Naive thymus-derived CD4-positive, alpha-beta T cell (primary cell): ENCODE measurements at regions not wholly inside any gene's neighbourhood (a gene's known extent, or its start where the extent isn't known, plus 50 kb on each side); places are given as distances from the start of the nearest gene placed in this dataset.

Experiments used
- ATAC-seq: fragments of 150-1000 bp; cut with Tn5 transposase; 2 replicates; pipeline ENCODE4 v1.10.0; 2021; ENCODE audit warnings: mild to moderate bottlenecking, moderate library complexity
- CTCF ChIA-PET: fragments of 350-600 bp; sonication (Branson Sonifier 250); formaldehyde crosslinking; loops from one replicate; lab custom pipeline; 2021; ENCODE audit warnings: antibody characterized with exemption; lab: Charles Lee
- POLR2A ChIA-PET: fragments of 350-600 bp; sonication (Branson Sonifier 250); formaldehyde crosslinking; loops from one replicate; lab custom pipeline; 2021; ENCODE audit warnings: antibody characterized with exemption, inconsistent platforms; lab: Charles Lee
- DNase-seq, 9 donors: peaks; one replicate each; pipeline versions ENCODE4 v3.0.0 to v3.0.0-alpha.2; 2020 to 2022; ENCODE audit warnings: mixed read lengths in 1 of 9
- H3K27ac ChIP-seq: one replicate; pipeline ENCODE4 v1.7.0; 2013; ENCODE audit warnings: mild to moderate bottlenecking, low read depth, low read length, moderate library complexity
- H3K27me3 ChIP-seq, 2 donors: one replicate each; pipeline ENCODE4 v1.7.0; 2013; ENCODE audit warnings: low read length in 2 of 2, mild to moderate bottlenecking in 2 of 2, moderate library complexity in 2 of 2; ENCODE audit not compliant: control insufficient read depth in 2 of 2, insufficient read depth in 2 of 2
- H3K36me3 ChIP-seq, 3 experiments: 1 replicate in 2 of 3; 2 replicates in 1 of 3; pipeline ENCODE4 v1.7.0; 2013; ENCODE audit warnings: low read length in 3 of 3, mild to moderate bottlenecking in 3 of 3, moderate library complexity in 1 of 3; ENCODE audit not compliant: insufficient read depth in 3 of 3, control insufficient read depth in 2 of 3
- H3K4me1 ChIP-seq, 2 donors: one replicate each; pipeline ENCODE4 v1.7.0; 2013; ENCODE audit warnings: low read length in 2 of 2, mild to moderate bottlenecking in 2 of 2, moderate library complexity in 1 of 2; ENCODE audit not compliant: control insufficient read depth in 2 of 2, insufficient read depth in 2 of 2
- H3K4me3 ChIP-seq: 2 replicates; pipeline ENCODE4 v1.7.0; 2013; ENCODE audit warnings: mild to moderate bottlenecking, low read length
- H3K9me3 ChIP-seq, 3 experiments: 1 replicate in 2 of 3; 2 replicates in 1 of 3; pipeline ENCODE4 v1.7.0; 2013; ENCODE audit warnings: low read length in 3 of 3; ENCODE audit not compliant: control insufficient read depth in 2 of 3
- H3K27ac Mint-ChIP-seq, 9 donors: one replicate each; pipeline ENCODE4 v1.8.0; 2020 to 2022; ENCODE audit warnings: mixed read lengths in 9 of 9, mild to moderate bottlenecking in 8 of 9, moderate library complexity in 5 of 9, inconsistent platforms in 2 of 9
- H3K27me3 Mint-ChIP-seq, 5 donors: one replicate each; pipeline ENCODE4 v1.8.0; 2021 to 2022; ENCODE audit warnings: mixed read lengths in 5 of 5, mild to moderate bottlenecking in 1 of 5
- H3K36me3 Mint-ChIP-seq, 5 donors: one replicate each; pipeline ENCODE4 v1.8.0; 2020 to 2022; ENCODE audit warnings: mixed read lengths in 5 of 5, mild to moderate bottlenecking in 3 of 5, inconsistent platforms in 1 of 5
- H3K4me1 Mint-ChIP-seq, 7 donors: one replicate each; pipeline ENCODE4 v1.8.0; 2020 to 2022; ENCODE audit warnings: mixed read lengths in 7 of 7, mild to moderate bottlenecking in 3 of 7, inconsistent platforms in 1 of 7
- H3K4me3 Mint-ChIP-seq, 10 donors: one replicate each; pipeline ENCODE4 v1.8.0; 2020 to 2022; ENCODE audit warnings: mild to moderate bottlenecking in 10 of 10, mixed read lengths in 10 of 10, moderate library complexity in 6 of 10, inconsistent platforms in 2 of 10
- H3K9me3 Mint-ChIP-seq, 11 donors: one replicate each; pipeline ENCODE4 v1.8.0; 2020 to 2022; ENCODE audit warnings: mixed read lengths in 11 of 11, mild to moderate bottlenecking in 4 of 11, inconsistent platforms in 1 of 11, moderate library complexity in 1 of 11
- intact Hi-C, 2 donors: fragments of 100-400 bp; cut with micrococcal nuclease; formaldehyde crosslinking; loops; one replicate each; pipeline ENCODE4 v1.15.1; 2023

DNA sequence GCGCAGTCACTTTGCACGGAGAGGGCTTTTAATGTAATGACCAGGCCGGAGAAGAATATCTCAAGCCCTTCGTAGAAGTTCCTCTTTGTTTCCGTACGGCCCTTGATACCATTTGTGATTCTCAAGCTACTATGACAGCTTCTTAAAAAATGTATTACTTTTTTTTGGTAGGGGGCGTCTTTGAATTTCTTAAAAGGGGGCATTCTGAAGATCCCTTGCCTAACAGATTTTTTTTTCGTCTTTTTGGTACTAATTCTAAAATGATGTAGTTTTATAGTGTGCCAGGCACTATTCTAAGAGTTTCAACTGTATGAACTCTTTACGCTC is 614.0 kb downstream of the MCTP2 start:
- no peak for DNase-seq
- no peak overlapping the region for H3K4me3 ChIP-seq
- ChIA-PET POLR2A (no interaction called here), CTCF (no interaction called here)
- intact Hi-C loops, result no loop called here
- Mint-ChIP-seq H3K36me3 (peaks cover 0 to 5% (median 0%) of the 10 kb centered on the region in 5 donors), H3K9me3 (peaks cover 2 to 18% (median 7%) of the 10 kb centered on the region in 11 donors), H3K4me3 (no peak overlapping the region), H3K27me3 (peaks cover 42 to 68% (median 53%) of the 10 kb centered on the region in 5 donors), H3K27ac (no peak overlapping the region), H3K4me1 (peaks cover 0 to 8% (median 0%) of the 10 kb centered on the region in 7 donors)
- H3K36me3 ChIP-seq, result no peaks in the 10 kb centered on the region
- no peaks in the 10 kb centered on the region for H3K4me1 ChIP-seq
- H3K9me3 ChIP-seq, result no peaks in the 10 kb centered on the region
- no peak for ATAC-seq
- H3K27ac ChIP-seq, result no peak overlapping the region
- H3K27me3 ChIP-seq, result peaks cover 0 to 4% of the 10 kb centered on the region in 2 donors

DNA sequence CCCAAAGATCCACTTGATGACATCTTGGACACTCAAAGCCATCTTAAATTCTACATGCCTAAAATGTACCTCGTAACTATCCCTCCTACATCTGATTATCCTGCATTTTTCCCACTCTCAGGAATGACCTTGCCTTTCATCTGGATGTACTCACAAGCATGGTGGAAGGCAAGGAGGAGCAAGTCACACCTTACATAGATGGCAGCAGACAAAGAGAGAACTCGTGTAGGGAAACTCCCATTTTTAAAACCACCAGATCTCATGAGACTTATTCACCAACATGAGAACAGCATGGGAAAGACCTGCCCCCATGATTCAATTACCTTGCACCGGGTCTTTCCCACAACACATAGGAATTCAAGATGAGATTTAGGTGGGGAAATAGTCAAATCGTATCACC is 616.0 kb downstream of the MCTP2 start:
- H3K27me3 ChIP-seq, result peaks cover 0 to 4% of the 10 kb centered on the region in 2 donors
- H3K4me1 Mint-ChIP-seq, result peaks cover 0 to 8% (median 0%) of the 10 kb centered on the region in 7 donors
- no peaks in the 10 kb centered on the region for H3K36me3 ChIP-seq
- peaks cover 2 to 18% (median 7%) of the 10 kb centered on the region in 11 donors for H3K9me3 Mint-ChIP-seq
- H3K4me1 ChIP-seq, result no peaks in the 10 kb centered on the region
- peaks cover 42 to 69% (median 56%) of the 10 kb centered on the region in 5 donors for H3K27me3 Mint-ChIP-seq
- no peak overlapping the region for H3K27ac Mint-ChIP-seq
- no peak for ATAC-seq
- intact Hi-C loops, result no loop called here
- ChIA-PET POLR2A (no interaction called here), CTCF (no interaction called here)
- DNase-seq, result no peak
- H3K27ac ChIP-seq, result no peak overlapping the region
- no peak overlapping the region for H3K4me3 ChIP-seq
- no peaks in the 10 kb centered on the region for H3K9me3 ChIP-seq
- H3K4me3 Mint-ChIP-seq, result no peak overlapping the region
- peaks cover 0 to 5% (median 0%) of the 10 kb centered on the region in 5 donors for H3K36me3 Mint-ChIP-seq

DNA sequence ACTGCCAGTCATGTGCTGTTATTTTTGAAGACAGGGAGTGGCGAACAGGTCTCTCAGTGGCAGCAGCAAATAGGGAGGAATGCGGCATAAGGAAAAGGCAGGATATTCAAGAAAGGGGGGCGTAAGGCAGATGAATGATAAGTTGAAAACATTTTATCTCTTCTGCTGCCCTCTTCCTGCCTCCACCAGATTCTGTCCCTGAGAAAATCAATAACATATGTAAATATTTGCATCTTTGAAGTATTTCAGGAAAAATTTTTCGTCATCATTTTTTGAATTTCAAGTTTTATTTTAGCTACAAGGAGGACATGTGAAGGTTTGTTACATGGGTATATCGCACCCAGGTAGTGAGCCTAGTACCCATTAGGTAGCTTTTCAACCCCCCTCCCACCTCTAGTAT is 616.7 kb downstream of the MCTP2 start:
- H3K4me1 Mint-ChIP-seq, result peaks cover 0 to 8% (median 0%) of the 10 kb centered on the region in 7 donors
- intact Hi-C loops, result no loop called here
- no peaks in the 10 kb centered on the region for H3K4me1 ChIP-seq
- no peak overlapping the region for H3K4me3 Mint-ChIP-seq
- H3K27me3 Mint-ChIP-seq, result peaks cover 35 to 65% (median 52%) of the 10 kb centered on the region in 5 donors
- ChIA-PET POLR2A (no interaction called here), CTCF (no interaction called here)
- peaks cover 0 to 4% of the 10 kb centered on the region in 2 donors for H3K27me3 ChIP-seq
- H3K27ac ChIP-seq, result no peak overlapping the region
- peaks cover 2 to 18% (median 7%) of the 10 kb centered on the region in 11 donors for H3K9me3 Mint-ChIP-seq
- peaks cover 0 to 5% (median 0%) of the 10 kb centered on the region in 5 donors for H3K36me3 Mint-ChIP-seq
- no peaks in the 10 kb centered on the region for H3K9me3 ChIP-seq
- H3K27ac Mint-ChIP-seq, result no peak overlapping the region
- H3K36me3 ChIP-seq, result no peaks in the 10 kb centered on the region
- ATAC-seq (no peak), DNase-seq (no peak)
- H3K4me3 ChIP-seq, result no peak overlapping the region

DNA sequence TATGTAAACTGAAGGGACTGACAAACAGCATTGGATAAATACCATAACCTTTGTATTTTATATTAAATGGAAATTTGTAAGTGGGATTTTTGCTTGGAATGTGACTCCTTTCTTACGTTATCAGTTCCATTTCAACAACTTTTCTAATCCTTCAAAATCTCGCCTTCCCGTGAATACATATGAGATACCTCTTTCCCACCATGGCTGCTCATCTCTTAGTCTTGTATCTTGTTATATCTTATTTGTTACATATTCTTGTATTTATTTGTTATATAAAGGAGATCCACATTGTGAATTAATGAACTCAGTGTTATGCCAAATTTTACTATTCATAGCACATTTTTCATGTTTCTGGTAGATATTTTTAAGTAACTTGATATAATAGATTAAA is 623.7 kb downstream of the MCTP2 start:
- H3K36me3 Mint-ChIP-seq, result no peaks in the 10 kb centered on the region
- Histone ChIP-seq H3K27me3 (no peaks in the 10 kb centered on the region), H3K9me3 (peaks cover 0 to 3% (median 0%) of the 10 kb centered on the region in 3 experiments), H3K4me1 (no peaks in the 10 kb centered on the region), H3K27ac (no peak overlapping the region), H3K4me3 (no peak overlapping the region), H3K36me3 (no peaks in the 10 kb centered on the region)
- ChIA-PET POLR2A (no interaction called here), CTCF (no interaction called here)
- ATAC-seq (no peak), DNase-seq (no peak)
- H3K9me3 Mint-ChIP-seq, result peaks cover 0 to 4% (median 0%) of the 10 kb centered on the region in 11 donors
- H3K27ac Mint-ChIP-seq, result no peak overlapping the region
- peaks cover 0 to 26% (median 6%) of the 10 kb centered on the region in 5 donors for H3K27me3 Mint-ChIP-seq
- no peaks in the 10 kb centered on the region for H3K4me1 Mint-ChIP-seq
- no peak overlapping the region for H3K4me3 Mint-ChIP-seq
- intact Hi-C loops, result no loop called here

DNA sequence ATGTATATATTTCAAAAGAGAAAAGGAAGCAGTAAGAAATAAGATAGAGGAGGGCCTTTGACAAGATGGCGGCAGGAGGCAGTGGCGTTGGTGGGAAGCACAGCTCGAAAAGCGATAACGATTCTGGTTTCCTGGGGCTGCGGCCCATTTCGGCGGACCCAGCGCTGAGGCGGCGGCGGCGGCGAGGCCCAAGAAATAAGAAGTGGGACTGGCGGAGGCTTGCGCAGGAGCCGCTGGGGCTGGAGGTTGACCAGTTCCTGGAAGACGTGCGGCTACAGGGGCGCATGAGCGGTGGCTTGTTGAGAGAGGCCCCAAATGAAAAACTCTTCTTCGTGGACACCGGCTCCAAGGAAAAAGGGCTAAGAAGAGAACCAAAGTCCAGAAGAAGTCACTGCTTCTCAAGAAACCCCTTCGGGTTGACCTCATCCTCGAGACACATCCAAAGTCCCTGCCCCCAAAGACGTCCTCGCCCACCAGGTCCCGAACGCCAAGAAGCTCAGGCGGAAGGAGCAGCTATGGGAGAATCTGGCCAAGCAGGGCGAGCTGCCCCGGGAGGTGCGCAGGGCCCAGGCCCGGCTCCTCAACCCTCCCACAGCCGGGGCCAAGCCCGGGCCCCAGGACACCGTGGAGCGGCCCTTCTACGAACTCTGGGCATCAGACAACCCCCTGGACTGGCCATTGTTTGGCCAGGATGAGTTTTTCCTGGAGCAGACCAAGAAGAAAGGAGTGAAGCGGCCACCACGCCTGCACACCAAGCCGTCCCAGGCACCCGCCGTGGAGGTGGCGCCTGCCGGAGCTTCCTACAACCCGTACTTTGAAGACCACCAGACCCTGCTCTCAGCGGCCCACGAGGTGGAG is 624.3 kb downstream of the MCTP2 start:
- no peaks in the 10 kb centered on the region for H3K4me1 Mint-ChIP-seq
- no peak overlapping the region for H3K4me3 Mint-ChIP-seq
- no peak overlapping the region for H3K27ac Mint-ChIP-seq
- Histone ChIP-seq H3K36me3 (no peaks in the 10 kb centered on the region), H3K27ac (no peak overlapping the region), H3K9me3 (peaks cover 0 to 3% (median 0%) of the 10 kb centered on the region in 3 experiments), H3K4me3 (no peak overlapping the region), H3K27me3 (no peaks in the 10 kb centered on the region), H3K4me1 (no peaks in the 10 kb centered on the region)
- intact Hi-C loops, result no loop called here
- H3K27me3 Mint-ChIP-seq, result peaks cover 0 to 26% (median 6%) of the 10 kb centered on the region in 5 donors
- peaks cover 0 to 4% (median 0%) of the 10 kb centered on the region in 11 donors for H3K9me3 Mint-ChIP-seq
- POLR2A ChIA-PET, result no interaction called here
- CTCF ChIA-PET, result no interaction called here
- DNase-seq (no peak), ATAC-seq (no peak)
- no peaks in the 10 kb centered on the region for H3K36me3 Mint-ChIP-seq

DNA sequence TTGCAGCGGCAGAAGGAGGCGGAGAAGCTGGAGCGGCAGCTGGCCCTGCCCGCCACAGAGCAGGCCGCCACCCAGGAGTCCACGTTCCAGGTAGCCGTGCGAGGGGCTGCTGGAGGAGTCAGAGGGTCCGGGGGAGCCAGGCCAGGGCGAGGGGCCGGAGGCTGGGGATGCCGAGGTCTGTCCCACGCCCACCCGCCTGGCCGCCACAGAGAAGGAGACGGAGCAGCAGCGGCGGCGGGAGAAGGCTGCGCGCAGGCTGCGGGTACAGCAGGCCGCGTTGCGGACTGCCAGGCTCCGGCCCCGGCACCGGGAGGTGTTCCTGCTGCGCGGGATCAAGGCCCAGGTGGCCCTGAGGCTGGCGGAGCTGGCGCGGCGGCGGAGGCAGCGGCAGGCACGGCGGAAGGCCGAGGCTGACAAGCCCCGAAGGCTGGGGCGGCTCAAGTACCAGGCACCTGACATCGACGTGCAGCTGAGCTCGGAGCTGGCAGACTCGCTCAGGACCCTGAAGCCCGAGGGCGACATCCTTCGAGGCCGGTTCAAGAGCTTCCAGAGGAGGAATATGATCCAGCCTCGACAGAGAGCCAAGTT is 625.0 kb downstream of the MCTP2 start:
- Mint-ChIP-seq H3K27me3 (peaks cover 0 to 20% (median 6%) of the 10 kb centered on the region in 5 donors), H3K36me3 (no peaks in the 10 kb centered on the region), H3K4me1 (no peaks in the 10 kb centered on the region), H3K27ac (no peak overlapping the region), H3K4me3 (no peak overlapping the region), H3K9me3 (peaks cover 0 to 2% (median 0%) of the 10 kb centered on the region in 11 donors)
- Histone ChIP-seq H3K4me3 (no peak overlapping the region), H3K27ac (no peak overlapping the region), H3K36me3 (no peaks in the 10 kb centered on the region), H3K9me3 (peaks cover 0 to 3% (median 0%) of the 10 kb centered on the region in 3 experiments), H3K4me1 (no peaks in the 10 kb centered on the region), H3K27me3 (no peaks in the 10 kb centered on the region)
- no peak for ATAC-seq
- intact Hi-C loops, result no loop called here
- POLR2A ChIA-PET, result no interaction called here
- CTCF ChIA-PET, result no interaction called here
- DNase-seq, result no peak
